ENCODE measurements at regions not wholly inside any gene's neighbourhood (a gene's known extent, or its start where the extent isn't known, plus 50 kb on each side); places are given as distances from the start of the nearest gene placed in this dataset.

DNA sequence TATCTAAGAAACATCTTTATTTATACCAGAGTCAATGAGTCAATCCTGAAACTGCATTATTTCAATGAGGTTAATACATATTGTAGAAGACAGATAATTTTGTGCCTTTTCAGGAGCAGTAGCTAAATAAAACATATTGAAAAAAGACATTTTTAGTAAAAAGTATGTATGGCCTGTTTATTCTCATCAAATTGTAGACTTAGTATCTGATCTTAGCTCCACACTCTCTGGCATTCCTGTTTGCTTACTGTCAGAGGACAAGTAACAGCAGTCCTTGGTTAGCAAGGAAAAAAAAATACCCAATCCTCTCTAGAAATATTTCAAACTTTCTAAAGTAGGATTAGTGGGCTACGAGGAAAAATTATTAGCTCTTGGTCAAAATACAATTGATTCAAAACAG lies 50.5 kb upstream of the GUCY1A1 start:
- ChIA-PET POLR2A (no interaction called here), CTCF (no interaction called here)
- no peak for DNase-seq (ENCODE audit: low read depth, low spot score)
- TF ChIP-seq, protein P1, sequence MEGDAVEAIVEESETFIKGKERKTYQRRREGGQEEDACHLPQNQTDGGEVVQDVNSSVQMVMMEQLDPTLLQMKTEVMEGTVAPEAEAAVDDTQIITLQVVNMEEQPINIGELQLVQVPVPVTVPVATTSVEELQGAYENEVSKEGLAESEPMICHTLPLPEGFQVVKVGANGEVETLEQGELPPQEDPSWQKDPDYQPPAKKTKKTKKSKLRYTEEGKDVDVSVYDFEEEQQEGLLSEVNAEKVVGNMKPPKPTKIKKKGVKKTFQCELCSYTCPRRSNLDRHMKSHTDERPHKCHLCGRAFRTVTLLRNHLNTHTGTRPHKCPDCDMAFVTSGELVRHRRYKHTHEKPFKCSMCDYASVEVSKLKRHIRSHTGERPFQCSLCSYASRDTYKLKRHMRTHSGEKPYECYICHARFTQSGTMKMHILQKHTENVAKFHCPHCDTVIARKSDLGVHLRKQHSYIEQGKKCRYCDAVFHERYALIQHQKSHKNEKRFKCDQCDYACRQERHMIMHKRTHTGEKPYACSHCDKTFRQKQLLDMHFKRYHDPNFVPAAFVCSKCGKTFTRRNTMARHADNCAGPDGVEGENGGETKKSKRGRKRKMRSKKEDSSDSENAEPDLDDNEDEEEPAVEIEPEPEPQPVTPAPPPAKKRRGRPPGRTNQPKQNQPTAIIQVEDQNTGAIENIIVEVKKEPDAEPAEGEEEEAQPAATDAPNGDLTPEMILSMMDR (IDR thresholded peaks at IDR 0.05; ENCODE audit: insufficient read depth, low read length, missing control alignments): no peak
- H3K4me3 ChIP-seq (ENCODE audit: low read depth, low read length): no peak overlapping the region

- POLR2A ChIA-PET: no interaction called here
- H3K4me3 ChIP-seq (ENCODE audit: low read depth, low read length): no peak overlapping the region
- TF ChIP-seq, protein P1 (IDR thresholded peaks at IDR 0.05; ENCODE audit: insufficient read depth, low read length, missing control alignments): no peak
- CTCF ChIA-PET: no interaction called here
- no peak for DNase-seq (ENCODE audit: low read depth, low spot score)
Observed at GRCh38 chr4:155615081-155615887, 51.4 kb upstream of the GUCY1A1 start.

DNA sequence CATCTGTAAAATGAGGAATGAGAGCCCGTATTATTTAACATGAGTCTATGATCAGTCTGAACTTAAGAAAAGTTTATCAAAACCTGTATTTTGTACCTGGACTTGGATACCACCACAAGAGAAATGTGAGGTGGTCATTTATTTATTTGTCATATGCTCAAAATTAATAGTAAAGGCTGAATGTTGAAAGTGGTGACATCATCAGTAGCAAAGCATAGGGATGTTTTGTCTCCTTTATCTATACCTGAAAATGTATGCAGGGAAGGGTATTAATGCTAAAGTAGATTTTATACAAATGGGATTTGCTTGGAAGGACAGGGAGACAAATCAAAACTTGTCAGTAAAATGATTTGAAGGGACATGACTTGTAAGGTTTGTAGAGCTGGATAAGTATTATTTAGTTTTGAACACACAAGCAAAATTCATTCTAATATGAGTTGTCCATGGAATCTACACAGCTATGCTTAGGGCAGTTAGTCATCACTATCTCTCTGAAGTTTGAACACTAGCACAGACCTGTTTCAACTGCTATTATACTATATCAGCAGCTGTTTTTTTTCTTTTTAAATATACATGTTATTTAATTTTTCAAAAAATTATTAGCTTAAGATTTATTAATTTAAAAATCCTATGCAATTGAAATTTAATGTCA lies 52.4 kb upstream of the GUCY1A1 start:
- ChIA-PET CTCF (no interaction called here), POLR2A (no interaction called here)
- no peak overlapping the region for H3K4me3 ChIP-seq (ENCODE audit: low read depth, low read length)
- TF ChIP-seq, protein P1 (IDR thresholded peaks at IDR 0.05; ENCODE audit: insufficient read depth, low read length, missing control alignments): no peak
- DNase-seq (ENCODE audit: low read depth, low spot score): no peak

- CTCF ChIA-PET: no interaction called here
- TF ChIP-seq, protein P1 (IDR thresholded peaks at IDR 0.05; ENCODE audit: insufficient read depth, low read length, missing control alignments): no peak
- POLR2A ChIA-PET: no interaction called here
- no peak for DNase-seq (ENCODE audit: low read depth, low spot score)
- no peak overlapping the region for H3K4me3 ChIP-seq (ENCODE audit: low read depth, low read length)
Observed at GRCh38 chr4:155612074-155612473, 54.6 kb upstream of the GUCY1A1 start.

DNA sequence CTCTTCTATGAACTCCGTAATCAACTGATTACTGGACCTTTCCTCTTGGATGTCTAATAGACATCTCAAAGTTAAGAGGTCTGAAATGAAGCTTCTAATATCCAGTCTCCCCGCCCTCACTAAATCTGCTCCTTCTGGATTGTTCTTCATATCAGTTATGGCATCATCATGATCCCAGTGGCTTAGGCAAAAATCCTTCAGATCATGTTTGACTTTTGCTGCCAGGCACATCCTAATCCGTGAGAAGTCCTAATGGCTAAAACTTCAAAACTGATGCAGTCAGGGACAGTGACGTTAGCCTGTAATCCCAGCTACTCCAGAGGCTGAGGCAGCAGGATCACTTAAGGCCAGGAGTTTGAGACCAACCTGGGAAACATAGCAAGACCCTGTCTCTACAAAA lies 55.1 kb upstream of the GUCY1A1 start:
- DNase-seq (ENCODE audit: low read depth, low spot score): no peak
- ChIA-PET POLR2A (no interaction called here), CTCF (no interaction called here)
- no peak overlapping the region for H3K4me3 ChIP-seq (ENCODE audit: low read depth, low read length)
- TF ChIP-seq, protein P1 (IDR thresholded peaks at IDR 0.05; ENCODE audit: insufficient read depth, low read length, missing control alignments): no peak

GRCh38 chr4:155610143-155610542 lies 56.5 kb upstream of the GUCY1A1 start:
- TF ChIP-seq, protein P1 (IDR thresholded peaks at IDR 0.05; ENCODE audit: insufficient read depth, low read length, missing control alignments): no peak
- H3K4me3 ChIP-seq (ENCODE audit: low read depth, low read length): no peak overlapping the region
- CTCF ChIA-PET: no interaction called here
- no peak for DNase-seq (ENCODE audit: low read depth, low spot score)
- POLR2A ChIA-PET: no interaction called here
